IMR-90 (cell line): ENCODE measurements at regions not wholly inside any gene's neighbourhood (a gene's known extent, or its start where the extent isn't known, plus 50 kb on each side); places are given as distances from the start of the nearest gene placed in this dataset.

Experiments
- ATAC-seq: fragments of 200-7000 bp; cut with Tn5 transposase; 2 replicates; pipeline ENCODE4 v1.9.1; 2020; ENCODE audit warnings: low read depth, mild to moderate bottlenecking, moderate library complexity
- BruUV-seq: library from RNA; stranded (reverse); fragments of 400-500 nt; replicated peaks from 2 replicates; lab custom pipeline; 2021; lab: Mats Ljungman, UMichigan
- CTCF ChIA-PET: fragments of 300-600 bp; formaldehyde crosslinking; extraction: SDS; loops from one replicate; lab custom pipeline; 2021; ENCODE audit warnings: antibody characterized with exemption; lab: Yijun Ruan, JAX
- POLR2A ChIA-PET: fragments of 300-600 bp; sonication (Branson Sonifier 250); formaldehyde crosslinking; loops from one replicate; lab custom pipeline; 2022; ENCODE audit warnings: antibody characterized with exemption; ENCODE audit not compliant: unreplicated experiment; lab: Charles Lee
- DNase-seq: peaks from one replicate; pipeline ENCODE4 v3.0.0; 2013
- H2AFZ ChIP-seq: replicated peaks from 2 replicates; pipeline ENCODE3; 2013; ENCODE audit warnings: low read length, mild to moderate bottlenecking; ENCODE audit not compliant: poor library complexity
- H2AK5ac ChIP-seq: 2 replicates; pipeline ENCODE4 v1.6.1; 2013; ENCODE audit warnings: low read depth, low read length, inconsistent platforms
- H2AK9ac ChIP-seq: replicated peaks from 2 replicates; pipeline ENCODE3; 2013; ENCODE audit warnings: mild to moderate bottlenecking, low read depth, low read length, moderate library complexity; ENCODE audit not compliant: poor library complexity
- H2BK120ac ChIP-seq: 2 replicates; pipeline ENCODE4 v1.6.1; 2013; ENCODE audit warnings: low read depth, low read length, inconsistent platforms
- H2BK15ac ChIP-seq: 3 replicates; pipeline ENCODE4 v1.6.1; 2013; ENCODE audit warnings: low read depth, low read length, inconsistent platforms
- H2BK20ac ChIP-seq: 2 replicates; pipeline ENCODE4 v1.6.1; 2013; ENCODE audit warnings: low read depth, mild to moderate bottlenecking, inconsistent platforms, low read length, moderate library complexity
- H2BK5ac ChIP-seq: 2 replicates; pipeline ENCODE4 v1.6.1; 2013; ENCODE audit warnings: mild to moderate bottlenecking, low read depth, low read length, inconsistent platforms; ENCODE audit not compliant: poor library complexity, severe bottlenecking
- H3K14ac ChIP-seq: replicated peaks from 2 replicates; pipeline ENCODE4 v1.6.1; 2013; ENCODE audit warnings: low read depth, low read length, inconsistent platforms
- H3K18ac ChIP-seq: 2 replicates; pipeline ENCODE4 v1.6.1; 2013; ENCODE audit warnings: low read depth, low read length, control low read depth
- H3K23ac ChIP-seq: 2 replicates; pipeline ENCODE4 v1.6.1; 2013; ENCODE audit warnings: low read depth, low read length, inconsistent platforms
- H3K27ac ChIP-seq: 2 replicates; pipeline ENCODE4 v1.5.1; 2013; ENCODE audit warnings: mild to moderate bottlenecking, control low read depth, low read length; ENCODE audit not compliant: insufficient read depth
- H3K27me3 ChIP-seq: 2 replicates; pipeline ENCODE4 v1.6.1; 2013; ENCODE audit warnings: low read length; ENCODE audit not compliant: control insufficient read depth, insufficient read depth
- H3K36me3 ChIP-seq: 2 replicates; pipeline ENCODE4 v1.6.1; 2013; ENCODE audit warnings: low read length, mixed read lengths; ENCODE audit not compliant: control insufficient read depth, insufficient read depth
- H3K4ac ChIP-seq: 2 replicates; pipeline ENCODE4 v1.6.1; 2013; ENCODE audit warnings: low read depth, low read length, inconsistent platforms
- H3K4me1 ChIP-seq: 2 replicates; pipeline ENCODE4 v1.6.1; 2013; ENCODE audit warnings: low read length, mixed read lengths; ENCODE audit not compliant: control insufficient read depth, insufficient read depth
- H3K4me2 ChIP-seq: 2 replicates; pipeline ENCODE4 v1.6.1; 2013; ENCODE audit warnings: low read depth, mild to moderate bottlenecking, control low read depth, low read length, moderate library complexity
- H3K4me3 ChIP-seq: 2 replicates; pipeline ENCODE4 v1.5.1; 2013; ENCODE audit warnings: low read depth, mild to moderate bottlenecking, control low read depth, low read length, moderate library complexity; ENCODE audit not compliant: insufficient read depth
- H3K56ac ChIP-seq: 2 replicates; pipeline ENCODE4 v1.6.1; 2013; ENCODE audit warnings: low read length, inconsistent platforms; ENCODE audit not compliant: insufficient read depth; ENCODE audit errors: extremely low read depth
- H3K79me1 ChIP-seq, 2 experiments: 2 replicates each; pipeline ENCODE4 v1.6.1; 2013; ENCODE audit warnings: low read length in 2 of 2, inconsistent platforms in 1 of 2, low read depth in 1 of 2
- H3K9ac ChIP-seq: 2 replicates; pipeline ENCODE4 v1.6.1; 2013; ENCODE audit warnings: low read depth, low read length, control low read depth
- H3K9me1 ChIP-seq: 2 replicates; pipeline ENCODE4 v1.6.1; 2013; ENCODE audit warnings: low read length, inconsistent platforms; ENCODE audit not compliant: insufficient read depth
- H3K9me3 ChIP-seq: 2 replicates; pipeline ENCODE4 v1.6.1; 2013; ENCODE audit warnings: low read length; ENCODE audit not compliant: control insufficient read depth, insufficient read depth
- H4K20me1 ChIP-seq: 2 replicates; pipeline ENCODE4 v1.6.1; 2013; ENCODE audit warnings: low read length, inconsistent platforms; ENCODE audit not compliant: insufficient read depth
- H4K5ac ChIP-seq: 2 replicates; pipeline ENCODE4 v1.6.1; 2013; ENCODE audit warnings: mild to moderate bottlenecking, low read depth, low read length, control low read depth
- H4K8ac ChIP-seq, 2 experiments: 2 replicates each; pipeline ENCODE4 v1.6.1; 2013; ENCODE audit warnings: low read depth in 2 of 2, low read length in 2 of 2, control low read depth in 1 of 2, inconsistent platforms in 1 of 2
- H4K91ac ChIP-seq: 2 replicates; pipeline ENCODE4 v1.6.1; 2013; ENCODE audit warnings: low read depth, low read length, inconsistent platforms; ENCODE audit not compliant: insufficient read depth
- BHLHE40 ChIP-seq: fragments of 150-350 bp; IDR thresholded peaks from 2 replicates; pipeline ENCODE4 v1.6.1; 2016; ENCODE audit warnings: mild to moderate bottlenecking, low read depth, low read length
- CEBPB ChIP-seq: IDR thresholded peaks from 2 replicates; pipeline ENCODE4 v1.6.1; 2012; ENCODE audit warnings: low read depth, low read length, improper control_type of control experiment
- CHD1 ChIP-seq: IDR thresholded peaks from 2 replicates; pipeline ENCODE4 v1.6.1; 2012; ENCODE audit warnings: low read depth, low read length, improper control_type of control experiment
- CTCF ChIP-seq: conservative IDR thresholded peaks from 2 replicates; pipeline ENCODE4 v1.5.1; 2012; ENCODE audit warnings: mild to moderate bottlenecking, low read depth, low read length, improper control_type of control experiment
- ELK1 ChIP-seq: fragments of 150-350 bp; IDR thresholded peaks from 2 replicates; pipeline ENCODE4 v1.6.1; 2016; ENCODE audit warnings: low read depth, mild to moderate bottlenecking, low read length, moderate library complexity, borderline replicate concordance
- FOS ChIP-seq: fragments of 150-350 bp; IDR thresholded peaks from 2 replicates; pipeline ENCODE4 v1.6.1; 2016; ENCODE audit warnings: low read depth, low read length
- MAZ ChIP-seq: IDR thresholded peaks from 2 replicates; pipeline ENCODE4 v1.6.1; 2012; ENCODE audit warnings: low read depth, mild to moderate bottlenecking, low read length, improper control_type of control experiment, moderate library complexity, borderline replicate concordance
- MXI1 ChIP-seq: IDR thresholded peaks from 2 replicates; pipeline ENCODE4 v1.6.1; 2012; ENCODE audit warnings: low read depth, mild to moderate bottlenecking, low read length, moderate library complexity, borderline replicate concordance
- NFE2L2 ChIP-seq: fragments of 150-350 bp; IDR thresholded peaks from 2 replicates; pipeline ENCODE4 v1.6.1; 2016; ENCODE audit warnings: low read depth, mild to moderate bottlenecking, low read length
- RAD21 ChIP-seq: IDR thresholded peaks from 2 replicates; pipeline ENCODE4 v1.6.1; 2012; ENCODE audit warnings: low read length, improper control_type of control experiment
- RCOR1 ChIP-seq: IDR thresholded peaks from 2 replicates; pipeline ENCODE4 v1.6.1; 2012; ENCODE audit warnings: mild to moderate bottlenecking, low read length, improper control_type of control experiment; ENCODE audit not compliant: insufficient replicate concordance
- WGBS, 2 experiments: methylation state at CpG; one replicate each; pipeline versions ENCODE4 v1.1.5 to v1.1.7; 2013; ENCODE audit warnings: missing lambda C conversion rate in 2 of 2; ENCODE audit not compliant: insufficient read length in 1 of 2; ENCODE audit errors: extremely low coverage in 2 of 2; 5-methylcytosine and 5-hydroxymethylcytosine counted together
- dilution Hi-C: fragments of 300-500 bp; cut with HindIII; formaldehyde crosslinking; loops from one replicate; pipeline ENCODE4 v1.14.3; 2018; ENCODE audit warnings: low sequenced_read_pairs; ENCODE audit not compliant: unreplicated experiment
- in situ Hi-C: fragments of 300-500 bp; cut with MboI; formaldehyde crosslinking; loops from 3 replicates; pipeline ENCODE4 v1.14.3; 2019; ENCODE audit warnings: low sequenced_read_pairs, inconsistent platforms, mixed read lengths
- intact Hi-C: fragments of 100-400 bp; cut with micrococcal nuclease; formaldehyde crosslinking; loops from 2 replicates; pipeline ENCODE4 v1.10.0; 2022
- TF ChIP-seq, protein P1 (sequence below): fragments of 150-350 bp; IDR thresholded peaks from 2 replicates; pipeline ENCODE4 v1.6.1; 2017; ENCODE audit warnings: mild to moderate bottlenecking, antibody characterized with exemption, low read length, low read depth

DNA sequence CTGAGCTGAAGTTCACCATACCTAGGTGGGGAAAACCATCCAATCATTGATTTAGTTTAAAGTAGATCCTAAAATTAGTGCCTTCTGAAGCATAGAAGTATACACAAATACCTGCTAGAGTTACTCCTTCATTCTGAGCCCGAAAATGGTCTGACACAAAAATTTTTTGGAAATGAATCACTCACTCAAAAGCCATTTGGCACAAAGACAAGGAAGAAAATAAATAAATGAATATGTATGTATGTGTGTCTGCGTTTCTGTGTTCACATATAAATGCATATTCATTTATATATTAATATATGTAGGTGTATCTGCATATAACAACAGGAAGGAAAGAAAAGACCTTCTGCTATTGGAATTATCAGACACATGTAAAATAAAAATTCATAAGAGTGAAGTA lies 614.4 kb upstream of the PCDH9 start:
- Histone ChIP-seq H3K23ac (no peak overlapping the region), H3K4ac (no peak overlapping the region), H2BK15ac (no peak overlapping the region), H3K56ac (no peak overlapping the region), H3K9ac (no peak overlapping the region), H4K91ac (no peak overlapping the region), H3K36me3 (no peaks in the 10 kb centered on the region), H3K9me3 (peaks cover 11% of the 10 kb centered on the region), H2BK5ac (no peak overlapping the region), H2AK5ac (no peak overlapping the region), H2BK20ac (no peak overlapping the region), H3K27ac (no peak overlapping the region), H4K5ac (no peak overlapping the region), H2AFZ (no peak overlapping the region), H3K18ac (no peak overlapping the region), H3K79me1 (no peaks in the 10 kb centered on the region), H3K27me3 (no peaks in the 10 kb centered on the region), H3K9me1 (no peaks in the 10 kb centered on the region), H4K20me1 (no peaks in the 10 kb centered on the region), H3K4me2 (no peak overlapping the region), H2BK120ac (no peak overlapping the region), H3K4me1 (no peaks in the 10 kb centered on the region), H2AK9ac (no peak overlapping the region), H3K14ac (no peak overlapping the region), H4K8ac (no peak overlapping the region), H3K4me3 (no peak overlapping the region)
- ChIA-PET POLR2A (no interaction called here), CTCF (no interaction called here)
- dilution Hi-C loops = no loop called here
- intact Hi-C loops = no loop called here
- DNase-seq (no peak), ATAC-seq (no peak)
- TF ChIP-seq FOS (no peak), MXI1 (no peak), RAD21 (no peak), CTCF (no peak), NFE2L2 (no peak), CHD1 (no peak), CEBPB (no peak), ELK1 (no peak), RCOR1 (no peak), BHLHE40 (no peak), MAZ (no peak)
- TF ChIP-seq, protein P1, sequence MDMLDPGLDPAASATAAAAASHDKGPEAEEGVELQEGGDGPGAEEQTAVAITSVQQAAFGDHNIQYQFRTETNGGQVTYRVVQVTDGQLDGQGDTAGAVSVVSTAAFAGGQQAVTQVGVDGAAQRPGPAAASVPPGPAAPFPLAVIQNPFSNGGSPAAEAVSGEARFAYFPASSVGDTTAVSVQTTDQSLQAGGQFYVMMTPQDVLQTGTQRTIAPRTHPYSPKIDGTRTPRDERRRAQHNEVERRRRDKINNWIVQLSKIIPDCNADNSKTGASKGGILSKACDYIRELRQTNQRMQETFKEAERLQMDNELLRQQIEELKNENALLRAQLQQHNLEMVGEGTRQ = no peak
- in situ Hi-C loops = no loop called here
- no TSS peak for BruUV-seq
- no CpG with 5 or more reads among the region's 2 CpGs for WGBS, 2 experiments
